Caco-2 (cell line): ENCODE measurements at regions not wholly inside any gene's neighbourhood (a gene's known extent, or its start where the extent isn't known, plus 50 kb on each side); places are given as distances from the start of the nearest gene placed in this dataset.

Experiments used
- BruUV-seq: library from RNA; stranded (reverse); fragments of 400-500 nt; replicated peaks from 2 replicates; lab custom pipeline; 2021; lab: Mats Ljungman, UMichigan
- CTCF ChIA-PET: fragments of 300-600 bp; sonication (Branson Sonifier 250); formaldehyde crosslinking; loops from one replicate; lab custom pipeline; 2022; ENCODE audit warnings: antibody characterized with exemption; lab: Charles Lee
- POLR2A ChIA-PET: fragments of 300-600 bp; sonication (Branson Sonifier 250); formaldehyde crosslinking; loops from one replicate; lab custom pipeline; 2022; ENCODE audit warnings: antibody characterized with exemption; lab: Charles Lee
- DNase-seq, 2 experiments: peaks; one replicate each; pipeline versions ENCODE4 v3.0.0 to v3.0.0-alpha.2; 2020 to 2022
- H3K27me3 ChIP-seq: replicated peaks from 2 replicates; pipeline ENCODE4 v1.6.0; 2011; ENCODE audit warnings: low read length; ENCODE audit not compliant: control insufficient read depth, insufficient read depth
- H3K36me3 ChIP-seq: 2 replicates; pipeline ENCODE4 v1.5.1; 2011; ENCODE audit warnings: low read length; ENCODE audit not compliant: control insufficient read depth, insufficient read depth
- H3K4me1 ChIP-seq: fragments of 250-450 bp; sonication (Bioruptor Pico); 2 replicates; pipeline ENCODE4 v1.5.1; 2020; ENCODE audit warnings: mild to moderate bottlenecking
- H3K4me3 ChIP-seq: 2 replicates; pipeline ENCODE4 v1.5.1; 2011; ENCODE audit warnings: low read depth, mild to moderate bottlenecking, control low read depth, low read length
- H3K9me3 ChIP-seq: fragments of 250-450 bp; sonication (Bioruptor Pico); 2 replicates; pipeline ENCODE4 v1.5.1; 2020; ENCODE audit warnings: mild to moderate bottlenecking, moderate library complexity
- H3K27ac Mint-ChIP-seq: one replicate; pipeline ENCODE4 v1.8.0; 2022; ENCODE audit warnings: mixed read lengths; ENCODE audit not compliant: unreplicated experiment
- H3K27me3 Mint-ChIP-seq: one replicate; pipeline ENCODE4 v1.8.0; 2022; ENCODE audit warnings: mixed read lengths; ENCODE audit not compliant: insufficient read depth, unreplicated experiment
- H3K36me3 Mint-ChIP-seq: one replicate; pipeline ENCODE4 v1.8.0; 2022; ENCODE audit warnings: mild to moderate bottlenecking, mixed read lengths; ENCODE audit not compliant: insufficient read depth, unreplicated experiment
- H3K4me1 Mint-ChIP-seq: one replicate; pipeline ENCODE4 v1.8.0; 2022; ENCODE audit warnings: low read depth, mixed read lengths; ENCODE audit not compliant: unreplicated experiment
- H3K4me3 Mint-ChIP-seq: one replicate; pipeline ENCODE4 v1.8.0; 2022; ENCODE audit warnings: mild to moderate bottlenecking, moderate library complexity, mixed read lengths; ENCODE audit not compliant: unreplicated experiment
- H3K9me3 Mint-ChIP-seq: one replicate; pipeline ENCODE4 v1.8.0; 2022; ENCODE audit warnings: mixed read lengths; ENCODE audit not compliant: unreplicated experiment
- CTCF ChIP-seq, 2 experiments: fragments of 200-600 bp in 1 of 2; IDR thresholded peaks; 1 replicate in 1 of 2; 2 replicates in 1 of 2; pipeline versions ENCODE4 v1.5.1 to v1.8.0; 2011 to 2022; ENCODE audit warnings: antibody characterized with exemption in 1 of 2, control low read depth in 1 of 2, inconsistent platforms in 1 of 2, low read depth in 1 of 2, low read length in 1 of 2, mild to moderate bottlenecking in 1 of 2, moderate library complexity in 1 of 2; ENCODE audit not compliant: insufficient read depth in 1 of 2, severe bottlenecking in 1 of 2, unreplicated experiment in 1 of 2
- intact Hi-C: fragments of 100-400 bp; cut with micrococcal nuclease; formaldehyde crosslinking; loops from one replicate; pipeline ENCODE4 v1.10.0; 2022; ENCODE audit not compliant: unreplicated experiment

DNA sequence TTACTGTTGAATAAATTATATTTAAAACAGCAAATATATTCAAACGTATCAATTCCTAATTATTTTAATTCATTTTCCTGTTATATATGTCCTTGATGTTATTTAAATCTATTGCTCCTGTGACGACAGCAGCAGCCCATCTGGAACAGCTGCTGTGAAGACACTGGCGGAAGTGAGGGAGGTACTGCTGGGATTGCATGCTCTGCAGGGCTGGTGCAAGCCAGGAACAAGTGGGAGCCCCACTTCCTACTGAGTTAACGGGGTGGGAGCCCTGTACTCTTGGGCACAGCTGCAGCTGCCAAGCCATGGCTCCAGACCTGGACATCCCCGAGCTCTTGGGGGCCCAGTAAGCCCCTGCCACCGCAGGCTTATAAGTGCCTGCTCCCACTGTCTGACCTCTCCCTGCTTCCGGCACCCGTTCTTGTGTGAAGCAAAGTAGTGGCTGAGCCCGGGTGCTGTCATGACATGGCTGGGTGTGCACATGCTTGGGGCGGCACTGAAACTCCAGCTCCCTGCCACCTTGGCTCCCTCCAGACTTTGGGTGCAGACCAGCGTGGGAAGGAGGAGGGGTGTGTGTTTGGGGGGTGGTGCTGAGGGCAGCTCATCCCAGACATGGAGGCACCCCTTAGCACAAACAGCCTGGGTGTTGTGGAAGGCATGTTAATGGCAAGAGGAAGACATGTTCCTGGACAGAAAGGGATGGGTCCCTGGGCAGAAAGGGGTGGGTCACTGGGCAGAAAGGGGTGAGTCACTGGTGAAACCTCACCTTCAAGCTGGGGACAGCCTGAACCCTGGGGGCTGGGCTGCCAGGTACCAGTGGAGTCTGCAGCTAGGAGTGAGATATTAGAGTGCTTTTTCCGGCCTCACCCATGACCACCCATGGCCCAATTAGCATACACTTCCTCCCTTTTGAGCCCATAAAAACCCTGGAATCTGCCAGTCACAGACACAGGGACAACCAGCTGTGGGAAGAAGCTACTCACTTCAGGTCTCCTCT is 1981.3 kb upstream of the IGFBP7 start:
- Histone ChIP-seq H3K9me3 (no peaks in the 10 kb centered on the region), H3K36me3 (no peaks in the 10 kb centered on the region), H3K4me3 (no peak overlapping the region), H3K4me1 (no peaks in the 10 kb centered on the region), H3K27me3 (no peaks in the 10 kb centered on the region)
- Mint-ChIP-seq H3K4me1 (no peaks in the 10 kb centered on the region), H3K27ac (no peak overlapping the region), H3K36me3 (no peaks in the 10 kb centered on the region), H3K9me3 (no peaks in the 10 kb centered on the region), H3K4me3 (no peak overlapping the region), H3K27me3 (peaks cover 4% of the 10 kb centered on the region)
- POLR2A ChIA-PET = no interaction called here
- CTCF ChIA-PET = no interaction called here
- intact Hi-C loops = no loop called here
- no peak for TF ChIP-seq CTCF (IDR thresholded peaks at IDR 0.05; ENCODE audit: insufficient read depth in 1 of 2, low read depth in 1 of 2, low read length in 1 of 2, severe bottlenecking in 1 of 2, unreplicated experiment in 1 of 2)
- no TSS peak for BruUV-seq
- no peak for DNase-seq

- intact Hi-C loops = no loop called here
- H3K27ac Mint-ChIP-seq = no peak overlapping the region
- ChIA-PET POLR2A (no interaction called here), CTCF (no interaction called here)
- Histone ChIP-seq H3K36me3 (no peaks in the 10 kb centered on the region), H3K27me3 (no peaks in the 10 kb centered on the region), H3K4me1 (no peaks in the 10 kb centered on the region), H3K4me3 (no peak overlapping the region), H3K9me3 (no peaks in the 10 kb centered on the region)
- peak in 1 of 2 experiments; percentile 25 for TF ChIP-seq CTCF (IDR thresholded peaks at IDR 0.05; ENCODE audit: insufficient read depth in 1 of 2, low read depth in 1 of 2, low read length in 1 of 2, severe bottlenecking in 1 of 2, unreplicated experiment in 1 of 2)
- no TSS peak for BruUV-seq
- H3K36me3 Mint-ChIP-seq = no peaks in the 10 kb centered on the region
- H3K9me3 Mint-ChIP-seq = no peaks in the 10 kb centered on the region
- H3K27me3 Mint-ChIP-seq = peaks cover 4% of the 10 kb centered on the region
- DNase-seq = peak in 1 of 2 experiments; percentile 2
- H3K4me1 Mint-ChIP-seq = no peaks in the 10 kb centered on the region
- H3K4me3 Mint-ChIP-seq = no peak overlapping the region
These were observed 1984.3 kb upstream of the IGFBP7 start for GRCh38 chr4:59094505-59094904.

DNA sequence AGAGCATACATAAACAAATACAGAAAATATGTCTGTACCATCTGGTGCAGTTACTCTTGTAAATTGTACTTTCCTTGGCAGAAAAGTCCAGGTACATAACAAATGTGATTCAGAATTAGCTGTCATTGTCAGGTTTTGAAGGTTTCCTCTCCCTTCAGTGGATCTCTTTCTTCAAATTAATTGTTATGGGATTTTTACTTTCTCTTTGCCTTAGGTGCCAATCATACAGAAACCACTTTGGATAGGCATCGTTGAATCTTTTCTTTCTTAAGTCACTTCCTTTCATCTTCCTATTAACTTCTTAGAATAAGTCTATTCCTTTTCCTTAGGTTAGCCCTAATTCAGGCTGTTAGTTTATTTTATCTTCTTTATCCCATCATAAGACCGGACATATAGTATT is 1992.1 kb upstream of the IGFBP7 start:
- Mint-ChIP-seq H3K4me3 (no peak overlapping the region), H3K27me3 (peaks cover 3% of the 10 kb centered on the region), H3K4me1 (no peaks in the 10 kb centered on the region), H3K9me3 (no peaks in the 10 kb centered on the region), H3K27ac (no peak overlapping the region), H3K36me3 (no peaks in the 10 kb centered on the region)
- H3K9me3 ChIP-seq = no peaks in the 10 kb centered on the region
- H3K4me1 ChIP-seq = no peaks in the 10 kb centered on the region
- no TSS peak for BruUV-seq
- no peaks in the 10 kb centered on the region for H3K27me3 ChIP-seq
- POLR2A ChIA-PET = no interaction called here
- CTCF ChIA-PET = no interaction called here
- intact Hi-C loops = no loop called here
- H3K36me3 ChIP-seq = no peaks in the 10 kb centered on the region
- no peak for DNase-seq
- TF ChIP-seq CTCF (IDR thresholded peaks at IDR 0.05; ENCODE audit: insufficient read depth in 1 of 2, low read depth in 1 of 2, low read length in 1 of 2, severe bottlenecking in 1 of 2, unreplicated experiment in 1 of 2) = no peak
- no peak overlapping the region for H3K4me3 ChIP-seq
